ENCODE measurements at regions not wholly inside any gene's neighbourhood (a gene's known extent, or its start where the extent isn't known, plus 50 kb on each side); places are given as distances from the start of the nearest gene placed in this dataset.

- DNase-seq = no peak
These were observed 194.8 kb upstream of the BLID start for GRCh38 chr11:122310766-122311165.

- DNase-seq = no peak
These were observed 193.4 kb upstream of the BLID start for GRCh38 chr11:122309262-122309925.

DNA sequence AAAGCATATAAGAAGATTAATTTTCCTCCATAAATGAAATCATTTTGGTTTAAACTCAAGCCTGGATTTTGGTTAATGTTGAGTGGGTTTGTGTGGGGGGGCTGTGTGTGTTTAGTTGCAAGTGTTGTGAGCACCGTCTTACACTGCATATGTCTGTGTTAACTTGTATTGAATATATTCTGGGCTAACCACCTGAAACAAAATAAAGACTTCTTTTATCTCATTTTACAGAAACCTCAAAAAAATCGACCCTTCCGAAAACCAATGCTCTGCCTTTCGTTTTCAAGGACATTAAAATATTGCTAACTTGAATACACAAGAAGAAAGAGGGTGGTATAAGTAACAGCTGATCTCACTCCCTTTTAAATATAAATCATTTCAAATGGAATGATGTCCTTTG, 192.2 kb upstream of the BLID start:
- no peak for DNase-seq

GRCh38 chr11:122307476-122308035, 191.5 kb upstream of the BLID start:
- no peak for DNase-seq

- DNase-seq = no peak
These were observed 190.9 kb upstream of the BLID start for GRCh38 chr11:122306831-122307391.

GRCh38 chr11:122305426-122306320, 189.7 kb upstream of the BLID start:
- no peak for DNase-seq

DNA sequence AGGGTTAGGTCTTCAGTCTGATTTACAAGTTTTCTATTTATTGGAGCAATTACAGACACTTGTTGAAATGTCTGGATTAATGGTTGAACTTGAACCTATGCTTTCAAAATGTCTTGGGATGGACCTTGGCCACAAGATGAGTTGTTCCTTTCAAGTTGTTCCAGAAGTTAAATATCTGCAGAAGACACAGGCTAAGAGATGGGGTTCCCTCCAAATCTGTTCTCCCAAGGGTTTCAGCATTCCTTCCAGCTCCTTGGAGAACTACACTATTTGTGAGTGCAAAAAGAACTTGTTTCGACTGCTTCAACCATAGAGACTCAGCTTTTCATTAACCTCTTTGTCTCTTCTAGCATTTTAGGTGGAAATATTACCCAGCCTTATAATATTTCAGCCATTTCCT, 189.0 kb upstream of the BLID start:
- DNase-seq = no peak

DNA sequence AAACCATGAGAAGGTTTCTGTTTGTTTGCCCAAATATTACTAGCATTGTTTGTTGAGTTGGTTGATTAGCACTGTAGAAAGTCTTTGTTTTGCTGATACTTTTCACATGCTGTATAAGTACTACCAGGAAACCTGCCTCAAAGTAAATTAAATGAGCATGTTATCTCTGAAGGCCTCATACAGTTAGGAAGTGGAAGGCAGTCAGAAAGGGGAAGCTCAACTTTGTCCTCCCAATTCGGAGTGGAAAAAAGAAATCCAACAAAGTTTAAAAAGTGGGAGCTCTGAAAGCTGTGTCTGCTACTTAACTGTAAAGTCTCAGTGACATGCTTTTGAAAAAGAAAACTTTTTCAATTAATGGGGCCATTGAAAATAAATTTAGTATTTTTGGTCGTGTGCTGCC, 188.3 kb upstream of the BLID start:
- no peak for DNase-seq

DNA sequence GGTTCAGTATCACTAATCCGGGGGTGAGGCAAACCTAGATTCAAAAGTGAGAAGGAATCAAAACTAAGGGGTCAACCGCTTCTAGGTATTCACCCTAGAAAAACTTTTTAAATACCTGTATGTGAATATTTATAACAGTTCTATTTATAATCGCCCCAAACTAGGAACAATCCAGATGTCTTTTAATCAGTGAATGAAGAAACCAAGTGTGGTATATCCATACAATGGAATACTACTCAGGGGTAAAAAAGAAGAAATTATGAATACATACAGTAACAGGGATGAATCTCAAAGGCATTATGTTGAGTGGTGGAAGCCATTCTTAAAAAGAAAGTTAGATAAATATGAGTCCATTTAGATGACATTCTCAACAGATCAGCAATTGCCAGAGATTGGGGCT, 178.0 kb upstream of the BLID start:
- DNase-seq = no peak

GRCh38 chr11:122293296-122294023, 177.4 kb upstream of the BLID start:
- no peak for DNase-seq

DNA sequence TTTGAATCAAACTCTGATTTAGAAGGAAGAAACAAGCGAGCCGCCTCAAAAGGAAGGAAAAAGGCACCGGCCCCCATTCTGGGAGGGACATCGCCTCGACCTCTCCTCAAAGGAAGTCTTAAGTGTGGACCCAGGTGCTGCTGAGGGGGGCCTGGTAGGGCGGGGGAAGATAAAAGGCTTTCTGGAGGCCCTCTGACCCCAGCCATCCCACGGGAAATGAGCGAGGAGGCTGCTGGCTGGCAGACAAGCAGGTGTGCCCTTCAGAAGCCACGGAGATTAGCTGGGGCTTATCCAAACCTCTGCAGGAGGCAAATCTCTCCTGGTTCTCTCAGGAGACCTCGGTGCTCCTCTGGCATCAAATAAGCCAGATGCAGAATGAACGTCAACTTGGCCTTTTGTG, 171.4 kb upstream of the BLID start:
- no peak for DNase-seq

- DNase-seq = no peak
These were observed 169.3 kb upstream of the BLID start for GRCh38 chr11:122285070-122285988.

- no peak for DNase-seq
These were observed 164.9 kb upstream of the BLID start for GRCh38 chr11:122280870-122281269.

GRCh38 chr11:122279194-122279593, 163.2 kb upstream of the BLID start:
- no peak for DNase-seq

- no peak for DNase-seq
These were observed 161.5 kb upstream of the BLID start for GRCh38 chr11:122277493-122277892.

DNA sequence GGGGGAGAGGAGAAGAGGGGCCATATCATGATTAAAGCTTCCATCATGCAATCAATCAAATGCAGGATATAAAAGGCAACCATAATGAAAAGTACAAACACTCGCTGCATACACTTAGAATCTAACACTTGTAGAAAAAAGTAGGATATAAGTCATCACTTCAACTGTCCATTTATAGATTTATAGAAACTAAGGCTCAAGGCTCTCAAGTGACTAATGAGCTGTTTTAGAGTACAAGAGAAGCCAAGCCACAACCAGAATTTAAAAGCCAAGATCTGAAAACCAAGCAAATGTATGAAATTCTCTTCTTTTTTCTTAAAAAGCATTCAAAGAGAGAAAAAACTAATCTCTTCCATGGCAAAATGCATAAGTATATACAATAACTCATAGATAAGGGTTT, 160.2 kb upstream of the BLID start:
- DNase-seq = no peak

- DNase-seq = no peak
These were observed 159.5 kb upstream of the BLID start for GRCh38 chr11:122275508-122275907.

- DNase-seq = no peak
These were observed 157.6 kb upstream of the BLID start for GRCh38 chr11:122273476-122274191.

DNA sequence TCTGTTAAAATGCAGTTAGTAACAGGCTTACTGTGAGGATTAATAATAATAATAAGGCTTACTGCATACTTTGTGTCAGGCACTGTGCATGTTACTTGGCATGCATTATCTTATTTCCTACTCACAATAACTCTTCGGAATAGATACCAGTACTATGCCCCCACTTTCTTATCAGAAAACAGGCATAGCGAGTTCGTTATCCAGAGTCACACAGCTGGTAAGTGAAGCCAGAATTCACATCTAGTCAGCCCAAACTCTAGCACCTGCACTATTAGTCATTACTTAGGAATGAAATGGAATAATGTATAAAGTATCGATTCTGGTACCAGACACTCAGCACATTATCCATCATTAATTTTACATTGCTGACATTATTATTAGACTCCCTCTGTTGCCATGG, 155.7 kb upstream of the BLID start:
- DNase-seq = no peak

DNA sequence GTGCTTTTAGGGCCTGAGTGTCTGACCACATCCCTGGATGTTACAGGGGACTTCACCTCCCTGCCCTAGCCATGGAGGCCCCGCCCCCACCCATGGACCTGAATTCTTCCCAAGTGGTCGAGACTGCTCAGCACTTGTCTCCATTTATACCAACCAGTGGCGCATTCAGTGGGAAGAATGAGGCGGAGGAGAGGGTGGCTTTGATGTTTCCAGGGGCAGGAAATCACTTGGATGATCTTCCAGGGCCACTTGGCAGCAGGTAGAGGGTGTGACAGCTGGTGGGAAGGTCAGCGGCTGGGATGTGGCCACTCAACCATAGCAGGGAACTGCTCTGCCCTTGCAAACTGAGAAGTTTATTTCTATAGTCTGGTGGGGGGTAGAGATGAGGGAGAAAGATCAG, 155.1 kb upstream of the BLID start:
- no peak for DNase-seq

DNA sequence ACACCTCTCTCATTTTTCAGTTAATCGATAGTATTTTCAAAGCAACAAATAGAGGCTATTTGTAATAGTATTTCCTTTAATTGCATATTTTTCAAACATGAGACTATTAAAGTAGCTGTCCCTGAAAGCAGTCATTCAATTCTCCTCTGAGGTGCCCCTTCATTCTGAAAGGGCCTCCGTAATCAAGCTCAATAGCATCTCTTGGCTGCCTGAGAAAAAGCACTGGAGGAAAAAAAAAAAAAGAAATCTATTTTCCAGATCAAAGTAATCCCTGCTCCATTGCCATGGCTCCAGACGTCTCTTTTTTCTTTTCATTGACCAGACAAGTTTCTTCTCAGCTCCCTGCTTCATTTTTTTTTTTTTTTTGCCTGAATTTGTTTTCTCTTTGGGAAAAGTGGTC, 154.5 kb upstream of the BLID start:
- no peak for DNase-seq

All from activated CD4-positive, alpha-beta T cell treated with anti-CD3 and anti-CD28 coated beads, Interleukin-2, amount 50 U/mL, for 48 hours (primary cell).